ENCODE measurements at regions not wholly inside any gene's neighbourhood (a gene's known extent, or its start where the extent isn't known, plus 50 kb on each side); places are given as distances from the start of the nearest gene placed in this dataset.
A peak's percentile ranks its signal among the peaks of the same experiment; 100 is the strongest.

DNA sequence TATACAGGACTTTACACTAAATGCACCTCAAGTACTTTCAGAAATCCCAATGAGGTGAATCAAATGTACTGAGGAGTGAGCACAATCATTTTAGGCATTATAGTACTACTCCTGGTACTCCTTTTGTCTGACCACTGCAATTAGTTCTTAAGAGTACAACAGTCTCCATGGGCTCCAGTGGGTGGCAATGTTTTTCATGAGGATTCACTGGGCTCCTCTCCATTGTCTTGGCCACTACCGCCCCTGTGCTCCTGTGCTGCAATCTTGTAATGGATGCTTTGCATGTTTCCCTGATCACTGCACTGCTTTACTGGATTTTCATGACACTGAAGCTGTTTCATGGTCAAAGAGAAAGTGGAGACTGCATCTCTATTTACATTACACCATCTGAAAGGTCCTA lies 268.5 kb upstream of the ZSWIM2 start:
- Histone ChIP-seq H2AFZ (peak overlapping the region; percentile 26; the same call in 1 of the 2 replicates), H3F3A (replicated peaks; ENCODE audit: low read depth) (no peaks in the 10 kb centered on the region), H3K36me3 (ENCODE audit: insufficient read depth) (no peaks in the 10 kb centered on the region), H3K4me2 (no peak overlapping the region), H4K20me1 (replicated peaks; ENCODE audit: insufficient read depth) (no peaks in the 10 kb centered on the region), H3K4me3 (no peak overlapping the region), H3K9me2 (ENCODE audit: insufficient read depth) (no peaks in the 10 kb centered on the region), H3K79me2 (replicated peaks; ENCODE audit: insufficient read depth) (no peaks in the 10 kb centered on the region), H3K4me1 (ENCODE audit: insufficient read depth) (no peaks in the 10 kb centered on the region), H3K27me3 (ENCODE audit: insufficient read depth) (no peaks in the 10 kb centered on the region), H3K27ac (ENCODE audit: low read depth) (no peak overlapping the region)
- Mint-ChIP-seq H3K36me3 (ENCODE audit: low read depth) (no peaks in the 10 kb centered on the region), H3K4me1 (no peaks in the 10 kb centered on the region; the same call in 2 of the 3 replicates), H3K9me3 (no peaks in the 10 kb centered on the region), H3K4me3 (no peak overlapping the region), H3K27me3 (ENCODE audit: insufficient read depth, low read depth, poor library complexity) (no peaks in the 10 kb centered on the region), H3K27ac (peak overlapping the region; percentile 32; the same call in 1 of the 2 replicates)
- TF ChIP-seq, protein P1, sequence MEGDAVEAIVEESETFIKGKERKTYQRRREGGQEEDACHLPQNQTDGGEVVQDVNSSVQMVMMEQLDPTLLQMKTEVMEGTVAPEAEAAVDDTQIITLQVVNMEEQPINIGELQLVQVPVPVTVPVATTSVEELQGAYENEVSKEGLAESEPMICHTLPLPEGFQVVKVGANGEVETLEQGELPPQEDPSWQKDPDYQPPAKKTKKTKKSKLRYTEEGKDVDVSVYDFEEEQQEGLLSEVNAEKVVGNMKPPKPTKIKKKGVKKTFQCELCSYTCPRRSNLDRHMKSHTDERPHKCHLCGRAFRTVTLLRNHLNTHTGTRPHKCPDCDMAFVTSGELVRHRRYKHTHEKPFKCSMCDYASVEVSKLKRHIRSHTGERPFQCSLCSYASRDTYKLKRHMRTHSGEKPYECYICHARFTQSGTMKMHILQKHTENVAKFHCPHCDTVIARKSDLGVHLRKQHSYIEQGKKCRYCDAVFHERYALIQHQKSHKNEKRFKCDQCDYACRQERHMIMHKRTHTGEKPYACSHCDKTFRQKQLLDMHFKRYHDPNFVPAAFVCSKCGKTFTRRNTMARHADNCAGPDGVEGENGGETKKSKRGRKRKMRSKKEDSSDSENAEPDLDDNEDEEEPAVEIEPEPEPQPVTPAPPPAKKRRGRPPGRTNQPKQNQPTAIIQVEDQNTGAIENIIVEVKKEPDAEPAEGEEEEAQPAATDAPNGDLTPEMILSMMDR (conservative IDR thresholded peaks at IDR 0.05; ENCODE audit: low read depth in 2 of 2), result peak in 1 of 2 experiments; percentile 38; a peak in 2 of 4 replicates
- TF ChIP-seq, protein P2, sequence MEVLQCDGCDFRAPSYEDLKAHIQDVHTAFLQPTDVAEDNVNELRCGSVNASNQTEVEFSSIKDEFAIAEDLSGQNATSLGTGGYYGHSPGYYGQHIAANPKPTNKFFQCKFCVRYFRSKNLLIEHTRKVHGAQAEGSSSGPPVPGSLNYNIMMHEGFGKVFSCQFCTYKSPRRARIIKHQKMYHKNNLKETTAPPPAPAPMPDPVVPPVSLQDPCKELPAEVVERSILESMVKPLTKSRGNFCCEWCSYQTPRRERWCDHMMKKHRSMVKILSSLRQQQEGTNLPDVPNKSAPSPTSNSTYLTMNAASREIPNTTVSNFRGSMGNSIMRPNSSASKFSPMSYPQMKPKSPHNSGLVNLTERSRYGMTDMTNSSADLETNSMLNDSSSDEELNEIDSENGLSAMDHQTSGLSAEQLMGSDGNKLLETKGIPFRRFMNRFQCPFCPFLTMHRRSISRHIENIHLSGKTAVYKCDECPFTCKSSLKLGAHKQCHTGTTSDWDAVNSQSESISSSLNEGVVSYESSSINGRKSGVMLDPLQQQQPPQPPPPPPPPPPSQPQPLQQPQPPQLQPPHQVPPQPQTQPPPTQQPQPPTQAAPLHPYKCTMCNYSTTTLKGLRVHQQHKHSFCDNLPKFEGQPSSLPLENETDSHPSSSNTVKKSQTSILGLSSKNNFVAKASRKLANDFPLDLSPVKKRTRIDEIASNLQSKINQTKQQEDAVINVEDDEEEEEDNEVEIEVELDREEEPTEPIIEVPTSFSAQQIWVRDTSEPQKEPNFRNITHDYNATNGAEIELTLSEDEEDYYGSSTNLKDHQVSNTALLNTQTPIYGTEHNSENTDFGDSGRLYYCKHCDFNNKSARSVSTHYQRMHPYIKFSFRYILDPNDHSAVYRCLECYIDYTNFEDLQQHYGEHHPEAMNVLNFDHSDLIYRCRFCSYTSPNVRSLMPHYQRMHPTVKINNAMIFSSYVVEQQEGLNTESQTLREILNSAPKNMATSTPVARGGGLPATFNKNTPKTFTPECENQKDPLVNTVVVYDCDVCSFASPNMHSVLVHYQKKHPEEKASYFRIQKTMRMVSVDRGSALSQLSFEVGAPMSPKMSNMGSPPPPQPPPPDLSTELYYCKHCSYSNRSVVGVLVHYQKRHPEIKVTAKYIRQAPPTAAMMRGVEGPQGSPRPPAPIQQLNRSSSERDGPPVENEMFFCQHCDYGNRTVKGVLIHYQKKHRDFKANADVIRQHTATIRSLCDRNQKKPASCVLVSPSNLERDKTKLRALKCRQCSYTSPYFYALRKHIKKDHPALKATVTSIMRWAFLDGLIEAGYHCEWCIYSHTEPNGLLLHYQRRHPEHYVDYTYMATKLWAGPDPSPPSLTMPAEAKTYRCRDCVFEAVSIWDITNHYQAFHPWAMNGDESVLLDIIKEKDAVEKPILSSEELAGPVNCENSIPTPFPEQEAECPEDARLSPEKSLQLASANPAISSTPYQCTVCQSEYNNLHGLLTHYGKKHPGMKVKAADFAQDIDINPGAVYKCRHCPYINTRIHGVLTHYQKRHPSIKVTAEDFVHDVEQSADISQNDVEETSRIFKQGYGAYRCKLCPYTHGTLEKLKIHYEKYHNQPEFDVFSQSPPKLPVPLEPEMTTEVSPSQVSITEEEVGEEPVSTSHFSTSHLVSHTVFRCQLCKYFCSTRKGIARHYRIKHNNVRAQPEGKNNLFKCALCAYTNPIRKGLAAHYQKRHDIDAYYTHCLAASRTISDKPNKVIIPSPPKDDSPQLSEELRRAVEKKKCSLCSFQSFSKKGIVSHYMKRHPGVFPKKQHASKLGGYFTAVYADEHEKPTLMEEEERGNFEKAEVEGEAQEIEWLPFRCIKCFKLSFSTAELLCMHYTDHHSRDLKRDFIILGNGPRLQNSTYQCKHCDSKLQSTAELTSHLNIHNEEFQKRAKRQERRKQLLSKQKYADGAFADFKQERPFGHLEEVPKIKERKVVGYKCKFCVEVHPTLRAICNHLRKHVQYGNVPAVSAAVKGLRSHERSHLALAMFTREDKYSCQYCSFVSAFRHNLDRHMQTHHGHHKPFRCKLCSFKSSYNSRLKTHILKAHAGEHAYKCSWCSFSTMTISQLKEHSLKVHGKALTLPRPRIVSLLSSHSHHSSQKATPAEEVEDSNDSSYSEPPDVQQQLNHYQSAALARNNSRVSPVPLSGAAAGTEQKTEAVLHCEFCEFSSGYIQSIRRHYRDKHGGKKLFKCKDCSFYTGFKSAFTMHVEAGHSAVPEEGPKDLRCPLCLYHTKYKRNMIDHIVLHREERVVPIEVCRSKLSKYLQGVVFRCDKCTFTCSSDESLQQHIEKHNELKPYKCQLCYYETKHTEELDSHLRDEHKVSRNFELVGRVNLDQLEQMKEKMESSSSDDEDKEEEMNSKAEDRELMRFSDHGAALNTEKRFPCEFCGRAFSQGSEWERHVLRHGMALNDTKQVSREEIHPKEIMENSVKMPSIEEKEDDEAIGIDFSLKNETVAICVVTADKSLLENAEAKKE (CRISPR knock-in tag; IDR thresholded peaks at IDR 0.05), result no peak
- ATAC-seq, result peak; percentile 90
- DNase-seq (ENCODE audit: low spot score), result peak; percentile 61

DNA sequence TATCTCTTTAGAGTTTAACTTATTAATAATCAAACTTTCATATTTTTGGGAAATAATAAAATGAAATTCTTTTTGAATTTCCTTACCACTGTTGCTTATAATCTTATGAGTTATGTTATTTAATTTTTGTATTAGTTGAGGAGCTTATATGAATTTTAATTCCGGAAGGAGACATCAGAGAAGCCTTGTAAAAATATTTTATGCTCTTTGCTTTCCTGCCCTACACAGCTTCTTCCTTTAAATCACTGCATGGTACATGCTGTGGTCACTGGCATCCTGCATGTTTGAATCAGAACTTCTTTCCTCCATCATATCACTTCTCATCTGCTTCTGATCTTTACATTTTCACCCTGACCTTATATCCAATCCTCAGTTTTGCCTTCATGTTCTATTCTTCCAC lies 266.7 kb upstream of the ZSWIM2 start:
- Histone ChIP-seq H2AFZ (no peak overlapping the region), H3K4me1 (ENCODE audit: insufficient read depth) (no peaks in the 10 kb centered on the region), H3K4me2 (no peak overlapping the region), H3K36me3 (ENCODE audit: insufficient read depth) (no peaks in the 10 kb centered on the region), H4K20me1 (replicated peaks; ENCODE audit: insufficient read depth) (no peaks in the 10 kb centered on the region), H3K27me3 (ENCODE audit: insufficient read depth) (no peaks in the 10 kb centered on the region), H3K79me2 (replicated peaks; ENCODE audit: insufficient read depth) (no peaks in the 10 kb centered on the region), H3K4me3 (no peak overlapping the region), H3K27ac (ENCODE audit: low read depth) (no peak overlapping the region), H3F3A (replicated peaks; ENCODE audit: low read depth) (no peaks in the 10 kb centered on the region), H3K9me2 (ENCODE audit: insufficient read depth) (no peaks in the 10 kb centered on the region)
- H3K4me1 Mint-ChIP-seq, result no peaks in the 10 kb centered on the region; the same call in 2 of the 3 replicates
- no peak overlapping the region for H3K27ac Mint-ChIP-seq
- no peaks in the 10 kb centered on the region for H3K36me3 Mint-ChIP-seq (ENCODE audit: low read depth)
- no peaks in the 10 kb centered on the region for H3K27me3 Mint-ChIP-seq (ENCODE audit: insufficient read depth, low read depth, poor library complexity)
- ATAC-seq, result no peak
- H3K9me3 Mint-ChIP-seq, result no peaks in the 10 kb centered on the region
- no peak for TF ChIP-seq ZNF114 (CRISPR knock-in tag; IDR thresholded peaks at IDR 0.05)
- TF ChIP-seq, protein P1 (conservative IDR thresholded peaks at IDR 0.05; ENCODE audit: low read depth in 2 of 2), result no peak
- no peak for TF ChIP-seq EZH2 (IDR thresholded peaks at IDR 0.05; ENCODE audit: low read depth, unreplicated experiment)
- TF ChIP-seq EZH2phosphoT487 (IDR thresholded peaks at IDR 0.05; ENCODE audit: unreplicated experiment), result no peak
- TF ChIP-seq JUNB (IDR thresholded peaks at IDR 0.05; ENCODE audit: unreplicated experiment), result no peak
- TF ChIP-seq ZNF331 (CRISPR knock-in tag; IDR thresholded peaks at IDR 0.05; ENCODE audit: low read depth), result no peak
- TF ChIP-seq CREB1 (CRISPR knock-in tag; IDR thresholded peaks at IDR 0.05; ENCODE audit: low read depth), result no peak
- TF ChIP-seq STAT1 (IDR thresholded peaks at IDR 0.05; ENCODE audit: unreplicated experiment), result no peak
- H3K4me3 Mint-ChIP-seq, result no peak overlapping the region
- DNase-seq (ENCODE audit: low spot score), result no peak

Data from GM23338 (cell line).